IPS-18a (cell line): ENCODE measurements at regions not wholly inside any gene's neighbourhood (a gene's known extent, or its start where the extent isn't known, plus 50 kb on each side); places are given as distances from the start of the nearest gene placed in this dataset.
"Not testable (repeated sequence)": the region's sequence is repeated elsewhere in the genome, so short reads cannot be mapped to it uniquely, and the experiment has no call there.

Experiments
- H3K27ac ChIP-seq: one replicate; pipeline ENCODE4 v1.5.1; 2013; ENCODE audit warnings: low read length
- H3K27me3 ChIP-seq: one replicate; pipeline ENCODE4 v1.6.1; 2013; ENCODE audit warnings: mild to moderate bottlenecking, low read length; ENCODE audit not compliant: control insufficient read depth, insufficient read depth
- H3K36me3 ChIP-seq: one replicate; pipeline ENCODE4 v1.6.1; 2013; ENCODE audit warnings: low read depth, low read length; ENCODE audit not compliant: control insufficient read depth
- H3K4me1 ChIP-seq: one replicate; pipeline ENCODE4 v1.6.1; 2013; ENCODE audit warnings: low read depth, low read length; ENCODE audit not compliant: control insufficient read depth
- H3K4me3 ChIP-seq: one replicate; pipeline ENCODE4 v1.5.1; 2013; ENCODE audit warnings: low read length
- H3K9ac ChIP-seq: one replicate; pipeline ENCODE4 v1.6.1; 2013; ENCODE audit warnings: mild to moderate bottlenecking, low read length, moderate library complexity
- H3K9me3 ChIP-seq: one replicate; pipeline ENCODE4 v1.6.1; 2013; ENCODE audit warnings: low read depth, low read length; ENCODE audit not compliant: control insufficient read depth

DNA sequence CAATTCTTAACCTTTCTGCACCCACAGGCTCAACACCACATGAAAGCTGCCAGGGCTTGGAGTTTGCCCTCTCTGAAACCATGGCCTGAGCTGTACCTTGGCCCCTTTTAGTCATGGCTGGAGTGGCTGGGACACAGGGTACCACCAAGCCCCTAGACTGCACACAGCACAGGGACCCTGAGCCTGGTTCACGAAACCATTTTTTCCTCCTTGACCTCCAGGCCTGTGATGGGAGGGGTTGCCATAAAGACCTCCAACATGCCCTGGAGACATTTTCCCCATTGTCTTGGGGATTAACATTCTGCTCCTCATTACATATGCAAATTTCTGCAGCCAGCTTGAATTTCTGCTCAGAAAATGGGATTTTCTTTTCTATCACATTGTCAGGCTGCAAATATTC is 113.4 kb downstream of the XPNPEP1 start:
- H3K4me1 ChIP-seq, H3K36me3 ChIP-seq, H3K9ac ChIP-seq, H3K27me3 ChIP-seq, H3K27ac ChIP-seq, H3K4me3 ChIP-seq: not testable (repeated sequence)
- peaks cover 24% of the 10 kb centered on the region for H3K9me3 ChIP-seq

DNA sequence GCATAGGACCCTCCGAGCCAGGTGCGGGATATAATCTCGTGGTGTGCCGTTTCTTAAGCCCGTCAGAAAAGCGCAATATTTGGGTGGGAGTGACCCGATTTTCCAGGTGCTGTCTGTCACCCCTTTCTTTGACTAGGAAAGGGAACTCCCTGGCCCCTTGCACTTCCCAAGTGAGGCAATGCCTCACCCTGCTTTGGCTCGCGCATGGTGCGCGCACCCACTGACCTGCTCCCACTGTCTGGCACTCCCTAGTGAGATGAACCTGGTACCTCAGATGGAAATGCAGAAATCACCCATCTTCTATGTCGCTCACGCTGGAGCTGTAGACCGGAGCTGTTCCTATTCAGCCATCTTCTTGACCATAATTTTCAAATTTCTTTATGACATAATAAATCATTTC is 122.1 kb downstream of the XPNPEP1 start:
- not testable (repeated sequence) for H3K27me3 ChIP-seq, H3K4me3 ChIP-seq

DNA sequence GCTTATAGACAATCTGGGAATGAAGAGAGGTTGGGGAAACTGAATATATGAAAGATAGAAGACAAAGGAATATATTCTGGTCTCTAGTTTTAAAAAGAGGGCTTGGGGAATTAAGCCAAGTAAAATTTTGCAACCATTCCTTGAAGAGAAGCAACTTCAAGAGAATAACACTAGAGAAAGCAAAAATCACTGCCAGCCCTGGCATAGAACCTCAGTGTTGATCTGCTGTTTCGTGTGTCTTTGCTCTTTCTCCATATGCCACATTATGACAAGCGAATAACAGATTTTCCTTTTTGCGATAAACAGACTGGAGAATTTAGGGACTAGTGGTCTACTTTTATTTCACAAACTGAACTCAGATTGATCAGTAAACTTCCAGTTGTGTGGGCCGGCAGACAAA is 132.7 kb downstream of the XPNPEP1 start:
- Histone ChIP-seq H3K27me3 (no peaks in the 10 kb centered on the region), H3K36me3 (no peaks in the 10 kb centered on the region), H3K9ac (no peak overlapping the region), H3K9me3 (no peaks in the 10 kb centered on the region), H3K4me3 (no peak overlapping the region), H3K4me1 (no peaks in the 10 kb centered on the region), H3K27ac (no peak overlapping the region)

More for the DNA sequence above, 122.1 kb downstream of the XPNPEP1 start:
- not testable (repeated sequence) for H3K4me1 ChIP-seq, H3K27ac ChIP-seq, H3K36me3 ChIP-seq, H3K9me3 ChIP-seq, H3K9ac ChIP-seq

DNA sequence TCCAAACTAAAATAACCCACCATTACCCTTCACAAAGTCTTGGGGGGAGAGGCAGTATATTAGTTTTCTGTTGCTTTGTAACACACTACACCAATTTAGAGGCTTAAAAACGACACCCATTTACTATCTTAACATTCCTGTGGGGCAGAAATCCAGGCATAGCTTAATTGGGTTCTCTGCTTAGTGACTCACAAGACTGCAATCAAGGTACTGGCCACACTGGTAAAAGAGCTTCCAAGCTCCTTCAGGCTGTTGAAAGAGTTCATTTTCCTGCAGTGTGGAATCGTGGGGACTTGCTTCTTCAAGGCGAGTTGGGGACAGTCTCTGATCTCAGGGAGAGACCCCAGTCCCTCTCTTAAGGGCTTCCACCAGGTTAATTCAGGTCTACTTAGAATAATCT is 139.1 kb downstream of the XPNPEP1 start:
- Histone ChIP-seq H3K27me3 (no peaks in the 10 kb centered on the region), H3K36me3 (no peaks in the 10 kb centered on the region), H3K9ac (no peak overlapping the region), H3K4me3 (no peak overlapping the region), H3K27ac (no peak overlapping the region), H3K4me1 (peaks cover 8% of the 10 kb centered on the region), H3K9me3 (no peaks in the 10 kb centered on the region)

DNA sequence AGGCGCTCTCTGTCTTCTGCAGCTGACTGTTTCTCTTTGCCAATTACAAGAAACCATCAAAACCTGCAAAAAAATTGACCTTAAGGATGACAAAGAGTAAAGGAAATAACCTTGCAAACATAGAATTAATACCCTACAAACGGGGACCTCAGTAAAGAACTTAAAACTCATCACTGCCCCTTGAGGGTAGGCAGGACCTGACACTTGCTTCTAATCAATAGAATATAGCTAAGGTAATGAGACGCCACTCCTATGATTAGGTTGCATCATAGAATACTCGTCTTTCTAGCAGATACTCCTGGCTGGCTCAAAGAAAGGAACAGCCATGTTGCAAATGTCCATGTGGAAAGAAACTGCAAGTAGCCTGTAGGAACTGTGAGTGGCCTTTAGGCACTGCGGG is 140.0 kb downstream of the XPNPEP1 start:
- Histone ChIP-seq H3K4me1 (peaks cover 8% of the 10 kb centered on the region), H3K9me3 (no peaks in the 10 kb centered on the region), H3K27me3 (no peaks in the 10 kb centered on the region), H3K9ac (no peak overlapping the region), H3K4me3 (no peak overlapping the region), H3K27ac (no peak overlapping the region), H3K36me3 (no peaks in the 10 kb centered on the region)

DNA sequence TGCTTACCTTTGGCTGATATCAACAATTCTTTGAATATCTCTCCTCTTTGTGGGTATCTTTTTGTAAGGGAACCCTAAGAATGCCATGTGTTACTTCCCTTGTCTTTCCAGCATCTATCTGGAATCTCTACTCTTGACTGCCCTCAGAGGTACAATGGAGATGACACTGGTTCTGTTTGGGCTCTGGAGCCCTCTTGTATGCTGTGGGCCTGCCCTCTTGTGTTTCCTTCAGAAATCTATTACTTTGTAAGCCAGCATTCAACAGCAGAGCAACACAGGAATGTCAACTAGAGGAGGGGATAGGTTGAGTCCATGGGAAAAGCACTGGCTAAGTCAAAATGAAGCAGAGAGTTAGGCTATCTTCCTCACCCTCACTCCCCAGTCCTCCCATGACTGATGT is 142.3 kb downstream of the XPNPEP1 start:
- Histone ChIP-seq H3K9me3 (no peaks in the 10 kb centered on the region), H3K27me3 (no peaks in the 10 kb centered on the region), H3K4me3 (no peak overlapping the region), H3K36me3 (no peaks in the 10 kb centered on the region), H3K27ac (no peak overlapping the region), H3K9ac (no peak overlapping the region), H3K4me1 (peaks cover 8% of the 10 kb centered on the region)

DNA sequence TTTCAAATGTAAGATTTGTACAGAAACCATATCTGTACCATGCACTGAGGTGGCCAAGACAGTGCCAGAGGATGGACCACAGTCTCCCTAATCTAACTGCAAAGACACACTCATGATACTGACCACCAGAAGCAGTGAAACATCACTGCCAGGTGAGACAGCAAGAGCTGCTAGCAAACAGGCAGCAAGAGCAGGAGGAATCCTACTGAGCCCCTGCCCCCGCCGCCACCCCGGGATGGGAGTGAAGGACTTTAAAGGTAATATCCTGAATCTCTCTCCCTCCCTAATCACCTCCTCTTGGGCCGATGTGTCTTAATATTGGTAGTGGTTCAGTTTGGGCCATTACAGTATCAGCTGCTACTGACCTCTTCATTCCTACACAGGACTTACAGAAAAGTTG is 144.3 kb downstream of the XPNPEP1 start:
- Histone ChIP-seq H3K9ac (no peak overlapping the region), H3K4me3 (no peak overlapping the region), H3K4me1 (peaks cover 8% of the 10 kb centered on the region), H3K27me3 (no peaks in the 10 kb centered on the region), H3K36me3 (no peaks in the 10 kb centered on the region), H3K27ac (no peak overlapping the region), H3K9me3 (no peaks in the 10 kb centered on the region)

DNA sequence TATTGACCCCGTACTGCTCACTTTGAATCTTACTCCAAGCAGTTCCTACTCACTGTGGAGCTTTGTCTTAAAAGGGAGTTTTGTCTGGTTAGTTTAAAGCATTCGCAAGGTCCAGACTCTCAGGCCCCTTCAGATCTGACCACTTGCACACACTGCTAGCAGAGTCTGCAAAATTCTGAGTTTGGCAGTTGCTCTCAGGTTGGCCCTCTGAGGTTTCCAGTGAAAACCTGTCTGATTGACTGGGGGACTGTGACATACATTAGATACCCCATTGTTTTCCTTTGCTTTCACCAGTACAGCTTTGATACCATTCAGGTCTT is 149.2 kb downstream of the XPNPEP1 start:
- Histone ChIP-seq H3K4me1 (no peaks in the 10 kb centered on the region), H3K27me3 (no peaks in the 10 kb centered on the region), H3K9ac (no peak overlapping the region), H3K9me3 (no peaks in the 10 kb centered on the region), H3K36me3 (no peaks in the 10 kb centered on the region), H3K4me3 (no peak overlapping the region), H3K27ac (no peak overlapping the region)

DNA sequence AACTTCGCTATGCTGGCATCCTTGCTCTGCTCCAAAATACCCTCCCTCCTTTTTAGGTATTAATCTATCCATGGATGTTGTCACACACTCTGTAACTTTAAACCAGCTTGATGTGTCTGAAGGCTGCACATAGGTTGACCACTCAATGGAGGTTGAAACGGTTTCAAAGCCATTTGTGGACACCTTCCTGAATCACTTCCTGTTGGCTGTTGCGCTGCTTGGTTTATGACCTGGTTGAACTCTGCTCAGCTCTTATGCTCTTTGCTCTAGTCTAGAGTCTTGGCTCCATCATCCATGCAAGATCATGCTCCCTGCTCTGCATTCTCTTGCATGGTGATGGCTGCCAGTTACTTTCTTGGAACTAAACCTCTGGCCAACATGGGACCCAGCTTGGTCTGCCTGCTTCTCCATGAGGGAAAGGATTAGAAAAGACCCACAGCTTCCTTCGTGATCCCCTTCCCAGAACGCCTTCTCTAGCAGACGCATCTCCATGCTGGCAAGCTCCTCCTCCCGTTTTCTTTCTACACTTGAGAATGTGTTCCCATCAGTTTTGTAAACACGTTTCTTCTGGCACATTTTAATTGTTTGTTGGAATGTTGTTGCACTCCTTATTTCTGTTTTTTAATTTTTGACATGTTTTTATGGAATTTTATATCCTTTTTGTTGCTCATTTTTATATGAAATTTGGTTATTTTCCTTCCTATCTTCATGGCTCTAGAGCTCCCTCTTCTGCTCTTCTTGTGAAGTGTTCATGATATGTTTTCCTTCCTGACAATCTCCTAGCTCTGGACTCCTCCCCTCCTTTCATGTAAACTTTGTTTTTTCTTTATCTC is 149.8 kb downstream of the XPNPEP1 start:
- Histone ChIP-seq H3K4me1 (no peaks in the 10 kb centered on the region), H3K27ac (no peak overlapping the region), H3K27me3 (no peaks in the 10 kb centered on the region), H3K36me3 (no peaks in the 10 kb centered on the region), H3K4me3 (no peak overlapping the region), H3K9me3 (no peaks in the 10 kb centered on the region), H3K9ac (no peak overlapping the region)

DNA sequence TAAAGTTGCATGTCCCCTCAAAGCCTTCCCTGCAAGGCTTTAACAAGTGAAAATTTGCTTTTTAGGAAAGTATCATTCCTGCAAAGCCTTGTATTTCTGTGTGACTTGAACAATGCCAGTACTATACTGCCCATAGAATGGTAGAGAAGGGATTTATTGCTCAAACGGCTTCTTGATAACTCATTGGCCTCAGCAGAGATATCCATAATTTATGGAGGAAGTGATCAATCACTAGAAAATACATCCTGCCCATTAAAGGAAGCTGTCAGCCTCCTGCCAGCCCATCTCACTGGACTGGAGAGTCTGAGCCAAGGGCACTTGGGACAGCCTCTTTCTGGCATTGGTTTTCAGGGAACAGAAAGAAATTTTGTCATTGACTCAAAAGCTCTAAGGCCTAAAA is 152.6 kb downstream of the XPNPEP1 start:
- Histone ChIP-seq H3K9ac (no peak overlapping the region), H3K4me3 (no peak overlapping the region), H3K9me3 (no peaks in the 10 kb centered on the region), H3K27ac (no peak overlapping the region), H3K36me3 (no peaks in the 10 kb centered on the region), H3K27me3 (no peaks in the 10 kb centered on the region), H3K4me1 (no peaks in the 10 kb centered on the region)

DNA sequence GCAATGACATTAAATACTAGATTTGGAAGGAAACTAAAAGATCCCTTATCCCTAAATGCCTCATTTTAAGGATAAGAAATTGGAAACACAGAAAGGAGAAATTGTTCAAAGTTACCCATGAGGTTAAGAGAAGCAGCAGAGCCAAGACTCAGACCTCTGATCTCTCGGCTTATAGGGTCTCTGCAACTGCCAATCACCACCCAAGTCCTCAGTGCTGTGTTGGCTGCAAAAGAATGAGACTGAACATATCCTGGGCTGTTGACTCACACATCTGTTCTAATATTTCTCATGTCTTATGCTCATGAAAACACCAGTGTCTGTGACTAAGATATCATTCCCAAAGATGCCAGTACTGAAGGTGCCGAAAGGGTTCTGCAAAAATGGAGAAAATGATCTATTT is 153.3 kb downstream of the XPNPEP1 start:
- H3K27ac ChIP-seq = no peak overlapping the region
- H3K4me3 ChIP-seq = no peak overlapping the region
- no peaks in the 10 kb centered on the region for H3K4me1 ChIP-seq
- no peak overlapping the region for H3K9ac ChIP-seq
- no peaks in the 10 kb centered on the region for H3K9me3 ChIP-seq
- H3K27me3 ChIP-seq = no peaks in the 10 kb centered on the region
- no peaks in the 10 kb centered on the region for H3K36me3 ChIP-seq

DNA sequence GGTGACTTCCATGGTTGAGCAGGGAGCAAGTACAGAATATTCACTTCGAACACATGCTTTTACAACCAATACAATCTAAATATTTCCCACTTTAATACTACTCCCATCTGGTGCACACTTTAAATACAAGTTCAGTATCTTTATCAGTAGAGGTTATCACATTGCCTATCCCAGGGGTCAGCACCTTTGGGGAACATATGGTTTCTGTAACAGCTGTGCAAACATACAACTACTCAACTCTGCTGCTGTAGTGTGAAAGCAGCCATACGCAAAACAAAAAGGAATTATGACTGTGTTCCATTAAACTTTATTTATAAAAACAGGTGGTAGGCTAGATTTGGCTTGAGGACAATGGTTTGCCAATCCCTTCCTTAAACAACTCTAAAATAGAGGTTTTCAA is 157.5 kb downstream of the XPNPEP1 start:
- Histone ChIP-seq H3K27me3 (no peaks in the 10 kb centered on the region), H3K36me3 (no peaks in the 10 kb centered on the region), H3K4me3 (no peak overlapping the region), H3K9ac (no peak overlapping the region), H3K4me1 (no peaks in the 10 kb centered on the region), H3K9me3 (no peaks in the 10 kb centered on the region), H3K27ac (no peak overlapping the region)
